GM13977 (cell line): ENCODE measurements at regions not wholly inside any gene's neighbourhood (a gene's known extent, or its start where the extent isn't known, plus 50 kb on each side); places are given as distances from the start of the nearest gene placed in this dataset.
A peak's percentile ranks its signal among the peaks of the same experiment; 100 is the strongest.

Experiments used
- DNase-seq: peaks from one replicate; pipeline ENCODE4 v3.0.0; 2012; ENCODE audit warnings: low spot score
- in situ Hi-C: fragments of 300-500 bp; cut with MboI; formaldehyde crosslinking; loops from one replicate; pipeline ENCODE4 v1.12.0; 2022; ENCODE audit warnings: low sequenced_read_pairs, low pct_unique_long_range_greater_than_20kb, mixed read lengths, inconsistent platforms; ENCODE audit not compliant: unreplicated experiment
- TF ChIP-seq, protein P1 (sequence below): IDR thresholded peaks from 2 replicates; pipeline ENCODE4 v1.5.1; 2012; ENCODE audit warnings: mild to moderate bottlenecking, control low read depth; ENCODE audit not compliant: insufficient read depth; ENCODE audit errors: extremely low read depth, missing control alignments

GRCh38 chr6:18584372-18584771, 197.2 kb downstream of the RNF144B start:
- TF ChIP-seq, protein P1, sequence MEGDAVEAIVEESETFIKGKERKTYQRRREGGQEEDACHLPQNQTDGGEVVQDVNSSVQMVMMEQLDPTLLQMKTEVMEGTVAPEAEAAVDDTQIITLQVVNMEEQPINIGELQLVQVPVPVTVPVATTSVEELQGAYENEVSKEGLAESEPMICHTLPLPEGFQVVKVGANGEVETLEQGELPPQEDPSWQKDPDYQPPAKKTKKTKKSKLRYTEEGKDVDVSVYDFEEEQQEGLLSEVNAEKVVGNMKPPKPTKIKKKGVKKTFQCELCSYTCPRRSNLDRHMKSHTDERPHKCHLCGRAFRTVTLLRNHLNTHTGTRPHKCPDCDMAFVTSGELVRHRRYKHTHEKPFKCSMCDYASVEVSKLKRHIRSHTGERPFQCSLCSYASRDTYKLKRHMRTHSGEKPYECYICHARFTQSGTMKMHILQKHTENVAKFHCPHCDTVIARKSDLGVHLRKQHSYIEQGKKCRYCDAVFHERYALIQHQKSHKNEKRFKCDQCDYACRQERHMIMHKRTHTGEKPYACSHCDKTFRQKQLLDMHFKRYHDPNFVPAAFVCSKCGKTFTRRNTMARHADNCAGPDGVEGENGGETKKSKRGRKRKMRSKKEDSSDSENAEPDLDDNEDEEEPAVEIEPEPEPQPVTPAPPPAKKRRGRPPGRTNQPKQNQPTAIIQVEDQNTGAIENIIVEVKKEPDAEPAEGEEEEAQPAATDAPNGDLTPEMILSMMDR, result no peak
- no peak for DNase-seq
- in situ Hi-C loops, result no loop called here

DNA sequence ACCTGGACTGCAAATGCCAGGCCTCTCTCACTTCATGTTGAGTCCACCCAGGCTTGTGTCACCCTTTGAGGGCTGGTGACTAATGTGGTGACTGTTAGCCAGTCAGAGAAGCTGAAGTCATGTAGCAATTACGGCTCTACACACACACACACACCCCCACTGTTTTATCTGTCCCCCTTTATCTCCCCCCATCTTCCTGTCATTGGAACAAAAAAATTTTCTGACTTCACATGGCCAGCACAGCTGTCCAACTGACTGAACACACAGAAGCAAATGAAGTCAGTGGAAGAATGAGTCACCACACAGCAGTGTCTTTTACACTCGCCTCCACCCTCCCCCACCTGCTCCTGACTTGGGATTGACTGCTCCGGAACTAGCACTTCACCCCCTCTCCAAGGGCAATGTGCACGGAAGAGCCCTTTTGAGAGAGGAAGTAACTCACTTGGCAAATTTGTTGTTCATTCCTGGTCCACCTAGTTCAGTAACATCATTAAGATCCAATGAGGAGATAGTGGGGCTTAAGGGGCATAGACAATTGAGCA, 198.0 kb downstream of the RNF144B start:
- in situ Hi-C loops, result no loop called here
- TF ChIP-seq, protein P1, result no peak
- DNase-seq, result no peak

DNA sequence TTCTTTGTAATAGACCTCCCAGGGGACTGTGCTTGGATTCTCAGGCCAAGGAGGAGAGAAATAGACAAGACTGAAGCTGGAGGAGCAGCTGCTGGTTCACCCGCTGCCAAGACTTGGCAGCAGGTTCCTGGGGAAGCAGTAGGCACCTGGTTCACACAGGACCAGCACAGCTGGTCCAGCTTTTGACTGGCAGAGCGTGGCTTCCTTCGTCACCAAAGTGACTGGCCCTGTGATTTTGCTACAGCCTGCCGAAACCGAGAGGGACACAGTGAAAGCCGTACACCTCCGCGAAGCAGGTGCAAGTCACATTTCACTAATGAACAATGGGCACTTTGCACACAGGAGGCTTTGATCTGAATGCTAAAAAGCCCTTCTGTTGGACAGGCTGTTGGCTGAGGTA, 199.0 kb downstream of the RNF144B start:
- no peak for DNase-seq
- in situ Hi-C loops, result no loop called here
- TF ChIP-seq, protein P1, result no peak

- TF ChIP-seq, protein P1, result peak; percentile 92
- DNase-seq, result peak; percentile 34
- in situ Hi-C loops, result no loop called here
Measured at GRCh38 chr6:18595774-18596530, 208.8 kb downstream of the RNF144B start.

DNA sequence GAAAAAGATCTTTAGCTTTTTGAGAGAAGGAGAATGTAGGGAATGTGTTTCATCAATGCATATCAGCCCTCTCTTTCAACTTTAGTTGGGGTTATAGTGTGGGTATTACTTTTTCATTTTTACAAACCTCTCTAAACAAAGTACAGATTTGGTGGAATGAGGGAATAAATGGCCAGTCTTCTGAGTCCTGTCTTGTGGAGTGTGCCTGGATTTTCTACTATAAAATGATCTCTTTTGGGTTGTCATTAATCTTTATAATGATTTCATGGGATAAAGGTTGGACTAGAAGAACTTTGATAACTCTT, 209.3 kb downstream of the RNF144B start:
- in situ Hi-C loops, result no loop called here
- no peak for DNase-seq
- TF ChIP-seq, protein P1, result peak; percentile 4

DNA sequence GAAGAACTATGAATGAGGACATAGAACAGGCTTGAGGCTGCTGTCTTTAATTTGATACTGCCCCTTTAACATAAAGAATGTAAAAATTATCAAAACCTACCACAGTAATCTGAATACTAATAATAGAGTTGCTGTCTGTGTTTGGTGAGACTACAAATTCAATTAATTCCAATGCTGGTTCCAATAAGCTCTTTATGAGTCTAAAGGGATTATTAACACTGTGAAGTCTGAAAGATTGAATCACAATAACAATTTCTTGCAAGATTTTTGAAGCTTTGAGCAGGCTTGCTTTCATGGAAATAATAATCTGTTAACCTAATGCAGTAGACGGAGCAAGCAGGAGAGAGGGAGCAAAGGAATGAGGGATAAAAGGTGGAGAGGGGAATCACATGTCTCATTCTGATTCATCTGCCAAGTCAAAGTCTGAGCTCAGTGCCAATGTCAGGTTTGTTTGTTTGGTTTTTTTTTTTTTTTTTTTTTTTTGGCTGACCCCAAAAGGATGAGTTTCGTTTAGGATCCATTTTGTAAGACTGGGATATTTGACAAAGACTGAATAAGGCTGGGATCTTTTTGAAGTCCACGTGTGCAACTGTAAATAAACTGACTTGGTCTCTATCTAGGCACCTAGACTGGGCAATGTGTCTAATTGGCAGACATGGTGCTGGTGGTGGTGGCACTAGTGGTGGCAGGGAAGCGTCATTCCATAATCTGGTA, 211.6 kb downstream of the RNF144B start:
- in situ Hi-C loops, result no loop called here
- TF ChIP-seq, protein P1, result no peak
- no peak for DNase-seq
